ENCODE measurements at regions not wholly inside any gene's neighbourhood (a gene's known extent, or its start where the extent isn't known, plus 50 kb on each side); places are given as distances from the start of the nearest gene placed in this dataset.

GRCh38 chr4:11009281-11009680, 324.7 kb upstream of the CLNK start:
- no peaks in the 10 kb centered on the region for H3K4me1 ChIP-seq (ENCODE audit: control insufficient read depth, insufficient read depth, low read length)
- H3K9ac ChIP-seq (ENCODE audit: extremely low read depth, low read length, poor library complexity, severe bottlenecking) = no peak overlapping the region
- H3K9me3 Mint-ChIP-seq = peaks cover 3% of the 10 kb centered on the region
- no peaks in the 10 kb centered on the region for H3K36me3 ChIP-seq (ENCODE audit: control insufficient read depth, insufficient read depth, low read length)
- no peaks in the 10 kb centered on the region for H3K9me3 ChIP-seq (ENCODE audit: control insufficient read depth, low read length)
- H3K27me3 ChIP-seq (ENCODE audit: control insufficient read depth, insufficient read depth, low read length, poor library complexity, severe bottlenecking) = no peaks in the 10 kb centered on the region
- H3K27me3 Mint-ChIP-seq (ENCODE audit: insufficient read depth) = no peaks in the 10 kb centered on the region
- H3K4me3 Mint-ChIP-seq = no peak overlapping the region
- no peaks in the 10 kb centered on the region for H3K36me3 Mint-ChIP-seq (ENCODE audit: low read depth)
- no peak overlapping the region for H3K27ac ChIP-seq (ENCODE audit: low read depth, low read length)
- 100% methylated on average over 1 of the region's 1 CpG; no CpG with 5 or more reads in 1 of the 2 experiments for WGBS, 2 experiments (ENCODE audit: insufficient coverage in 1 of 2, insufficient read length in 1 of 2)
- peaks cover 12% of the 10 kb centered on the region for H3K4me1 Mint-ChIP-seq
- no peak for TF ChIP-seq CTCF (conservative IDR thresholded peaks at IDR 0.05)
- H3K27ac Mint-ChIP-seq = no peak overlapping the region
- no peak for DNase-seq
- no peak overlapping the region for H3K4me3 ChIP-seq (ENCODE audit: low read length)

DNA sequence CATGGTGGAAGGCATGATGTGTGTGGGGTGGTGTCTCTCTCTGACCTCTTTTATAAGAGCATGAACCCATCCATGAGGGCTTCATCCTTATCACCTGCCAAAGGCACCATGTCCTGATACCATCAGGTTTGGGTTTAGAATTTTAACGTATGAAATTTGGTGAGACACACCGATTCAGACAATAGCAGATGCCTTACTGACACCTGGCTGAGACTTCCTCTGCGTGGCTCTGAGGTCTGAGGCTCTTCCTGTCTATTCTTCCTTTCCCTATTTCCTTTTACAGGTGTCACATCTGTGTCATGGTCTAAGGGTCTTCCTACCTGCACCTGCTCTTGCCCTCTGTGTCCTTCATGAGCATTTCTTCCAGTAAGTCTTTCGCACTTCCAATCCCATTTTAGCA, 320.7 kb upstream of the CLNK start:
- no peaks in the 10 kb centered on the region for H3K36me3 Mint-ChIP-seq (ENCODE audit: low read depth)
- no peak overlapping the region for H3K4me3 ChIP-seq (ENCODE audit: low read length)
- H3K36me3 ChIP-seq (ENCODE audit: control insufficient read depth, insufficient read depth, low read length) = no peaks in the 10 kb centered on the region
- no peak for DNase-seq
- peaks cover 29% of the 10 kb centered on the region for H3K4me1 Mint-ChIP-seq
- 92 to 94% methylated on average over 2 to 3 of the region's 4 CpGs for WGBS, 2 experiments (ENCODE audit: insufficient coverage in 1 of 2, insufficient read length in 1 of 2)
- no peak overlapping the region for H3K27ac ChIP-seq (ENCODE audit: low read depth, low read length)
- no peak overlapping the region for H3K27ac Mint-ChIP-seq
- no peaks in the 10 kb centered on the region for H3K27me3 Mint-ChIP-seq (ENCODE audit: insufficient read depth)
- H3K4me3 Mint-ChIP-seq = no peak overlapping the region
- H3K9ac ChIP-seq (ENCODE audit: extremely low read depth, low read length, poor library complexity, severe bottlenecking) = no peak overlapping the region
- H3K4me1 ChIP-seq (ENCODE audit: control insufficient read depth, insufficient read depth, low read length) = no peaks in the 10 kb centered on the region
- no peaks in the 10 kb centered on the region for H3K27me3 ChIP-seq (ENCODE audit: control insufficient read depth, insufficient read depth, low read length, poor library complexity, severe bottlenecking)
- no peaks in the 10 kb centered on the region for H3K9me3 ChIP-seq (ENCODE audit: control insufficient read depth, low read length)
- H3K9me3 Mint-ChIP-seq = peaks cover 3% of the 10 kb centered on the region
- no peak for TF ChIP-seq CTCF (conservative IDR thresholded peaks at IDR 0.05)

- Histone ChIP-seq H3K9me3 (ENCODE audit: control insufficient read depth, low read length) (no peaks in the 10 kb centered on the region), H3K9ac (ENCODE audit: extremely low read depth, low read length, poor library complexity, severe bottlenecking) (no peak overlapping the region), H3K4me3 (ENCODE audit: low read length) (no peak overlapping the region), H3K27me3 (ENCODE audit: control insufficient read depth, insufficient read depth, low read length, poor library complexity, severe bottlenecking) (no peaks in the 10 kb centered on the region), H3K4me1 (ENCODE audit: control insufficient read depth, insufficient read depth, low read length) (peaks cover 4% of the 10 kb centered on the region), H3K27ac (ENCODE audit: low read depth, low read length) (no peak overlapping the region), H3K36me3 (ENCODE audit: control insufficient read depth, insufficient read depth, low read length) (no peaks in the 10 kb centered on the region)
- DNase-seq = no peak
- Mint-ChIP-seq H3K27ac (no peak overlapping the region), H3K4me3 (no peak overlapping the region), H3K4me1 (peaks cover 34% of the 10 kb centered on the region), H3K9me3 (peaks cover 3% of the 10 kb centered on the region), H3K27me3 (ENCODE audit: insufficient read depth) (no peaks in the 10 kb centered on the region), H3K36me3 (ENCODE audit: low read depth) (no peaks in the 10 kb centered on the region)
- peak; percentile 36 for TF ChIP-seq CTCF (conservative IDR thresholded peaks at IDR 0.05)
- 88 to 91% methylated on average over 6 of the region's 6 CpGs for WGBS, 2 experiments (ENCODE audit: insufficient coverage in 1 of 2, insufficient read length in 1 of 2)
Observed at GRCh38 chr4:11004818-11005217, 320.2 kb upstream of the CLNK start.
